ENCODE measurements at regions not wholly inside any gene's neighbourhood (a gene's known extent, or its start where the extent isn't known, plus 50 kb on each side); places are given as distances from the start of the nearest gene placed in this dataset.

- no peak for DNase-seq (ENCODE audit: low spot score)
- no peak for TF ChIP-seq CTCF (IDR thresholded peaks at IDR 0.05; ENCODE audit: extremely low read depth, missing control alignments)
Observed at GRCh38 chr6:113277111-113277510, 580.0 kb upstream of the MARCKS start.

GRCh38 chr6:113281014-113281413, 576.1 kb upstream of the MARCKS start:
- no peak for TF ChIP-seq CTCF (IDR thresholded peaks at IDR 0.05; ENCODE audit: extremely low read depth, missing control alignments)
- DNase-seq (ENCODE audit: low spot score), result no peak

GRCh38 chr6:113281431-113281830, 575.7 kb upstream of the MARCKS start:
- no peak for TF ChIP-seq CTCF (IDR thresholded peaks at IDR 0.05; ENCODE audit: extremely low read depth, missing control alignments)
- no peak for DNase-seq (ENCODE audit: low spot score)

GRCh38 chr6:113287396-113287795, 569.7 kb upstream of the MARCKS start:
- DNase-seq (ENCODE audit: low spot score), result peak; percentile 17
- no peak for TF ChIP-seq CTCF (IDR thresholded peaks at IDR 0.05; ENCODE audit: extremely low read depth, missing control alignments)

GRCh38 chr6:113288409-113288808, 568.7 kb upstream of the MARCKS start:
- no peak for DNase-seq (ENCODE audit: low spot score)
- no peak for TF ChIP-seq CTCF (IDR thresholded peaks at IDR 0.05; ENCODE audit: extremely low read depth, missing control alignments)

- TF ChIP-seq CTCF (IDR thresholded peaks at IDR 0.05; ENCODE audit: extremely low read depth, missing control alignments), result no peak
Observed at GRCh38 chr6:113289166-113289565, 568.0 kb upstream of the MARCKS start.

GRCh38 chr6:113290684-113291083, 566.5 kb upstream of the MARCKS start:
- no peak for TF ChIP-seq CTCF (IDR thresholded peaks at IDR 0.05; ENCODE audit: extremely low read depth, missing control alignments)
- no peak for DNase-seq (ENCODE audit: low spot score)

More at GRCh38 chr6:113289166-113289565, 568.0 kb upstream of the MARCKS start:
- no peak for DNase-seq (ENCODE audit: low spot score)

Data from GM20000 (cell line).